CD4-positive, alpha-beta T cell treated with Interleukin-6 at 100 ng/mL for 8 hours (primary cell): ENCODE measurements at regions not wholly inside any gene's neighbourhood (a gene's known extent, or its start where the extent isn't known, plus 50 kb on each side); places are given as distances from the start of the nearest gene placed in this dataset.
A peak's percentile ranks its signal among the peaks of the same experiment; 100 is the strongest.

ENCODE experiments used
- DNase-seq: peaks from one replicate; pipeline ENCODE4 v3.0.0-alpha.2; 2020; ENCODE audit warnings: mixed read lengths, low spot score

DNA sequence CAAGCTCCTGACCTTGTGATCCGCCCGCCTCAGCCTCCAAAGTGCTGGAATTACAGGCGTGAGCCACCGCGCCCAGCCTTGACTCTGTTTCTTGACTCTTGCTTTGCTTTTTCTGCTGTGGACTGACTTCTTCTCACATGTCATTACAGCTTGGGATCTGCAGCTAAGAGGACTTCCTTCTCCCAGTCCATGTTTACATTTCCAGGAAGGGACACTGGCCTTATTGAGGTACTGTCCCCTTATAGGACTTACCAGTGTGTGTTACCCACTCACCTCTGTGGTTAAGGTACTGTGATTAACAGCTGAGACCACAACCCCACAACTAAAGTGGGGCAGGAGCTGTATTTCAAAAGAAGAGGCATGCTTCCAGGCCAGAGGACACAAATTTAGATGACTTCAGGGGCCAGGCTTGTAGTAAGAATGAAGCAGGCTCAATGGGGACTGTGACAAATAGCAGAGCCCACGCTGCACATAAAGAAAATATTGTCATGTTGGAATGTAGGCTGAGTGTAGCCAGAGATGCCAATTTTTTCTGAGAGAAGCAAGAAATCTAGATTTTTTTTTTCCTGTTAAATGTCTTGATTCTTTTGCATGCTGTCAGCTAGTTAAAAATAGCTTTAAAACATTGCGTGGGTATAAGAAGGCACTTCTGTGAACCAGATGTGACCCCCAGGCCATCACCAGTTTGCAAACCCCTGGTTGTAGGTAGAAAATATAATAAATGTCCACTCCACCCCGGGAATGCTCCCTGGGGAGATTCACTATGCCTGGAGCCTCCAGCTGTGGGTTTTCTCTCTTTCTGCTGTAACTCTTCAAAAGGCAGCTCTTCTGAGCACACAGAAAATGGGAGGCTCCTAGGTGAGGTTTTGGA lies 75.0 kb downstream of the PTPDC1 start:
- DNase-seq: no peak

DNA sequence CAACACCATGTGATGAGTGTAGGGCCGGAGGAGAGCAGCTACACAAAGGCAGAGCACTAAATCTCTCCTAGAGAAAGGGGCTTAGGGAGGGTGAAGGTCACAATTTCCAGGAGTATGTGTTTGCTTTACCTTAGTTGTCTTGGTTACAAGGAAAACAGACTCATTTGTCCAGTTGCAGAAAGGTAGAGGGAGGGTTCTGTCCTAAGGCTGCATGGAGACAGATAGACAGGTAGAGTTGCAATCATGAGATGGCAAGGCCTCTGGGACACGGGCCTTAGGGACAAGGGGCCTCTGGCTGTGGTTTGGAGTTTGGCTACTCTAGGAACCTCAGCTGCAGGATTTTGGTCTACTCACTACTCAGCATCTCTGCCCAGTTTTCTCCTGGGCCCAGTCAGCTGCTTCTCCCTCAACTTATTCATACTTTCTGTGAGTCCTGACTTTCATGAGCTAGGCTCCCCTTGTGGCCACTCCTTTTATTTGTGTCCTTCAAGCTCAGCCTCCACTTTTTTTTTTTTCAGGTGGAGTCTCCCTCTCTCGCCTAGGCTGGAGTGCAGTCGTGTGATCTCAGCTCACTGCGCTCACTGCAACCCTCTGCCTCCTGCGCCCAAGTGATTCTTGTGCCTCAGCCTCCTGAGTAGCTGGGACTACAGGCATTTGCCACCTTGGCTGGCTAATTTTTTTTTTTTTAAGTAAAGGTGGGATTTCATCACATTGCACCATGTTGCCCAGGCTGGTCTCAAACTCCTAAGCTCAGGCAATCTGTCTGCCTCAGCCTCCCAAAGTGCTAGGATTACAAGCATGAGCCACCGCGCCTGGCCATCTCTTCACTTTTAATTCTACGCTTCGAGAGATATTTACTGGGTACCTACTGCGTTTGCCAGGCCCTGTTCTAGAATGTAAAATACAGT lies 76.6 kb downstream of the PTPDC1 start:
- no peak for DNase-seq

DNA sequence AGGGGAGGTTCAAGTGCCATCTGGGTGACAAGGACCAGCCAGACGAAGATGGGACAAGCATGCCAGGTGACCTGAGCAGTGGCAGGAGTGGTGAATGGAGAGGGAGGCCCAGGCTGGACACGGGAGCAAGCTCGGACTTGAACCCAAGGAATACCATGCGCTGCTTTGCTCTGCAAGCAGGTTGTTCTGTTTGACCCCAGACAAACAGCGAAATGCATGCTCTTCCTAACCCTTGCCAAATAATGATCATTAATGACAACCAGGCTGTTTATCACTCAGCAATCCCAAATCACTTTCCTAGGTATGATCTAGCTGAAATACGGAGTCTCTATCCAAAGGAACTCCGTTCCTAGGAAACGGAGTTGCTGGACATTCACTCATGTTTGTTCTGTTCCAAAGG lies 77.4 kb downstream of the PTPDC1 start:
- DNase-seq: no peak

DNA sequence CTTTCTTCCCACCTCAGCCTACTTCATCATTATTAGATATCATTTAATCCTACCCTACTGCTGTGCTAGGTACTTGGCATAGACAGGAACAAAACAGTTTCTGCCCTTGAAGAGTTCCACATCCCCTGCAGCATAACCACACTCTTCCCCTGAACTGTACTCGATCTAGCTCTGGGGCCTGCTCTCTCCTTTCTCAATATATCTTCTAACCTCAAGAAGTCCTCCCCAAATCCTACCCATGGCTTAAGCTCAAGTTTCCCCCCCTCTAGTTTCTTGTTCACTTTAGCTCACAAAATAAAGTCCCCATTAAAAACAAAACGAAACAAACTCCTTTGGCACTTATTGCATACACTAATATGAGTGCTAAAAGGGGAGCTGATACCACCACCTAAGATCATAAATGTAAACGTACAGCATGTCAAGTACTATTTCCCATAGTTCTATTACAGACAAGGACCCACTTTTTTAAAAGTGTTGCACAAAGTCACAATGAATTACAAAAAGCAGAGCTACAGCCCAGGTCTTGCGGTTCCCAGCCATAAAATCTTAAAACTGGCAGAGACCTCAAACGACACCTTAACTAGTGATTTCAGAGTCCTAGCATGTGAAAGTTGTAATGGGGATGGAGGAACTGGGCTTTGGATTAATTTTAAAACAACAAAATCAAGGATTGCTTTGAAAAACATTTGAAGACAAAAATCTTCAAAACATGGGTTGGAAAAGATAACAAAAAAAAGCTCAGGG lies 80.7 kb downstream of the PTPDC1 start:
- DNase-seq: no peak

DNA sequence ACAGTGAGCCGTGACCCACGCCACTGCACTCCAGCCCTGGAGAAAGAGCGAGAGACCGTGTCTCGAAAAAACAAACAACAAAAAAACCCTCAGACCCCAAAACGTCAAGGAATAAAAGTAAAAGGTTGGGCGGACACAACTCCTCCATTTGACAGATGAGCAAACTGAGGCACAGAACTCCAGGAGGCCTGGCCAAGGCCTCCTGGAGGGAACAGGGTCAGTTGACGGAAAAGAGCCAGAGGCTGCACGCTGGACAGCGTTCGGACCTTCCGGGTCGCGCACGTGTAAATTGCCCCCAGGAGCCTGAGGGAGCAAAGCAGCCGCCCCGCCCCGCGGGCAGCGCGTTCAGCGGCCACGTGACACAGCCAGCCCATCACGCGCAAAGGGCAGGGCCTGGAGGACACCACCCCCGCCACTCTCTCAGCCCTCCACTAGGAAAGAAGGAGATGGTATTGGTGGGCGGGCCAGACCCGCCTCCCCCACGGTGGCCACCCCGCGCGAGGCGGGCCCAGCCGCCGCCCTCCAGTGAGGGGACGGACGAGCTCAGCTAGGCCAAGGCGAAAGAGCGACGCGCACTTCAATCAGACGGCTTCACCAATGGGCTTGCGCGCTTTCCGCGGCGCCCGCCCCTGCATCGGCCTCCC lies 81.5 kb downstream of the PTPDC1 start:
- peak; percentile 98 for DNase-seq

DNA sequence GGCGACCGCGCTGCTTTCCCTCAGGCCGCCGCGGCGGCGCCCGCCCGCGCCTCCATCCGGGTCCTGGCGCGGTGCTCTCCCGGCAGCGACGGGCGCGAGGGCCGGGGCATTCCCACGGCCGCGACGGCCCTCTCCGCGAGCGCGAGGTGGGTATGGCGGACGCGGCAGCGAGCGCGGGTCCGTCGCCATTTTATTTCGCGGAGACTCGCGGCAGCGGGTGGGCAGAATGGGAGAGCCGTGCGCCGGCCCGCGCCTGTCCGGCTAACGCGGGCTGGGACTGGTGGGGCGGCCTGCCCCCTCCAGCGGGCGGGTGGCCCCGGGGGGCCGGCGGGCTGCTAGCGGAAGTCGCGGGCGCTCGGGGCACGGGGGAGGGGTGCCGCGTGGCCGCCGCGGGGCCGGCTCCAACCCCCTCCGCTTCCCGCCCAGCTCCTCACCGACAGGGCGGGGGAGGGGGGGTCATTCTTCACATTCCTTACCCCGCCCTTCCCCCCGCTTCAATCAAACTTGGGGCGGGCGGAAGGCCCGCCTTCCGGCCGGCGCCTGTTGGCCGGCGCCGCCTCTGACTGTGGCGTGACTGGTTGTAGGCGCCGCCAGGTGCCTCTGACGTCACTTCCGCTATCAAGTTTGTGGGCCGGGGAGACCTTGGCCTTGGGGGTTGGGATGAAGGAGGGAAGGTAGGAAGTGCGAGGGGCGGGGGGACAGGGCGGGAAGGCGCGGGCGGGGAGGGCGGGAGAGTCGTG lies 82.1 kb downstream of the PTPDC1 start:
- DNase-seq: peak; percentile 96

DNA sequence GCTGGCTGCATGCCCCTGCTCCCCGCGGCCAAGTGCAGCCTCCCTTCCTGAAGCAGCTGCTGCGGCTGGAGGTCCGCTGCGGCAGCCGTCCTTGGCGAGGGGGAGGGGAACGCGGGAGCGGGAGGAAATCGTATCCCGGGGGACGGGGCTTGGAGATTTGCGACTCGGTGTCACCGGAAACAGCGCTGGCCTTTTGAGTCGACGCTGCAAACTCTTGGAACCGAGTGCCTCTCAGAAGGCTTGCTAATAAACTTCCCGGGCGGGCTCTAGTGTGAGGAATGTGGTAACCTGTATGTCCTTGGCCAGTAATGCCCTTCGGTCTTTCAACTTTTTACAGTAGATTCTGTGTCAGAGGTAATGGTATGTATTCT lies 82.7 kb downstream of the PTPDC1 start:
- DNase-seq: no peak

DNA sequence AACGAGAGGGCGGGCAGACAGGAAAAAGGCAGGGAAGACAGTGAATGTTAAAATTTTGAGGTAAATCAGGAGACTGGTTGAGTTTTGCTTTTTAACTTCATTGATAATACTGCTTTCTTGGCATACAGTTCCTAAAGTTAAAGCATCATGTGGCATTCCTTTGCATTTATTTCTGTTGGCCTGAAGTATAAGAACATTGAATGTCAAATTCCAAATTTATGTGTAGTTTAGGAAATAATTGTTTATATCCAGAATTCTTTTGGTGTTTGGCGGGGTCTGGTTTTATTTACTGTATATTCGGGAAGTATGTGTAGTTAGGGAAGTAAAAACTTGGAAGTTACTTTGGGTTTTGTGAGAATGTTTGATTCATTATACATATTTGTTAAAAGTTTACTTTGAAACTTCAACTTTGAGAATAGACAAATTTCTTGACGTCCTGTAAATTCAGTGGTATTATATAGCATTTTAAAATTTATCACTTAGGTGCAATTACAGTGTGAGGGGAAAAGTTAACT lies 83.2 kb downstream of the PTPDC1 start:
- no peak for DNase-seq

DNA sequence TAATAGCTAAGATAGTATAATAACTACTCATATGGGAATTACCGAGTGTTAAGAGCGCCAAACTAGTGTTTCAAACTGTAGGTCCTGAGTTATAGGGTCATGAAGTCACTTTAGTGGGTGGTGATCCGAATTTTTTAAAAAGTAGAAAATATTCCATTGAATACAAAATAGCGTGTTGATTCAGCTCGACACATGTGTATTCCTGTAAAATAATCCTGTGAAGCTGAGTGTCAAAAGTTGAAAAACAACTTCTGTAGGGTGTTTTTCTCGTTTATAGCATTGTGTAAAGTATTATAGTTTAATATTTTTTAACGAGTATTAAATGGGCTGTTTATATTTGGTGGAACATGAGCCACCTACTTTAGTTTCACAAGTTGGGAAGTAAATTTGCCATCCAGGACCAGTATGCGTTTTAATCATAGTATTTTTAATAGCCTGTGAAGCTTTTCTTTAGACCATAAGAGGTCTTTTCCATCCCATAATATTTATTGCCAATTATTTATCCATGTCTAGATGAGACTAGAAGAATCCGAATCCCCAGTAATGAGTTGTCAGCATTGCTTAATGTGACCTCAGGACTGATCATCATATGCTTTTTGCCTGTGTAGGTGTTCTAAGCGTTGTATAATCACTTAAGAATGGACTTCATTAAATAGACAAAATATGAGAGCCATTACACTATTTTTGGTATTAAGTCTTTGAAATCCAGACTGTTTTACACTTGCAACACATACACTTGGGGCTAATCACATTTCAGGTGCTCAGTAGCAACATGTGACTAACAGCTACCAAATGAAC lies 84.1 kb downstream of the PTPDC1 start:
- no peak for DNase-seq

DNA sequence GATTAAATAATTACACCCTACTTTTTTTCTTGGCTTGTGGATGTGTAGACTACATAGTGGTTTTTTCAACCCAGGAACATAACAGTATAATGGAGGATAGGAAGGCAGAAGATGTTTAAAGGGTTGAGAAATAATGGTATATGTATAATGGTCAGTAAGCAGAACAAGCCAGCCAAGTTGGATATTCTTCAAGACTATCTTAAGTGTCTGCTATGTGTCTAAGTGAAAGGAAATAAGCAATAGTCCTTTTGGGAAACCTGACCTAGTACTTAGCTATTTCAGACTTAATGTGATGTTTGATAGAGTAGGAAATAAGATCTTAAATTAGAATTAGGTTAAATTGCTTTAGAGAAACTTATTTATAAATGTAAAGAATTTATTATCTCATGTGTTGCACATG lies 85.7 kb downstream of the PTPDC1 start:
- DNase-seq: no peak

DNA sequence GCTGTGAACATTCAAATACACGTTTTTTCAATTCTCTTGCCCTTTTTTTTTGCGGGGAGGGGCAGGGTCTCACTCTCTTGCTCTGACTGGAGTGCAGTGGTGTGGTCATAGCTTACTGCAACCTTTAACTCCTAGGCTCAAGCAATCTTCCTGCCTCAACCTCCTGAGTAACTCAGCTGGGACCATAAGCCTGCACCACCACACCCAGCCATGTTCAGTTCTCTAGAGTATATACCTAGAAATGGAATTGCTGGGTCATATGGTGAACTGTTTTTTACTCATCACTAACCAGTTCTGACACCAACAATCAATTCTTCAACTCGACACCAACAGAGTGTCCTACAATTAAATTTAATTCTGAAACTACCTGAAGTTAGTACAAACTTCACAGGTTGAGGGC lies 85.5 kb upstream of the ZNF169 start:
- no peak for DNase-seq

DNA sequence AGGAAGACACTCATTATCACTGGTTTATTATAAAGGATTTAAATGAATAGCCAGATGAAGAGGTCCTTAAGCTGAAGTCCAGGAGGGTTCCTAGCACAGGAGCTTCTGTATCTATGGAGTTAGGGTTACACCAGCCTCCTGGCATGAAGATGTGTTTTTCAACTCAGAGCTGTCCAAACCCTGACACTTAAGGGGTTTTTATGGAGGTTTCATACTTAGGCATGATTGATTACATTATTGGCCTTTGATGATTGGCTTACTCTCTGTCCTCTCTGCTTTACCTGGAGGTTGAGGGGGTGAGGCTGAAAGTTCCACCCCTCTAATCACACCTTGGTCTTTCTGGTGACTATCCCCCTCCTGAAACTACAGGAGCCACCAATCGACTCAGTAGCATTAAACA lies 84.9 kb upstream of the ZNF169 start:
- DNase-seq: no peak

DNA sequence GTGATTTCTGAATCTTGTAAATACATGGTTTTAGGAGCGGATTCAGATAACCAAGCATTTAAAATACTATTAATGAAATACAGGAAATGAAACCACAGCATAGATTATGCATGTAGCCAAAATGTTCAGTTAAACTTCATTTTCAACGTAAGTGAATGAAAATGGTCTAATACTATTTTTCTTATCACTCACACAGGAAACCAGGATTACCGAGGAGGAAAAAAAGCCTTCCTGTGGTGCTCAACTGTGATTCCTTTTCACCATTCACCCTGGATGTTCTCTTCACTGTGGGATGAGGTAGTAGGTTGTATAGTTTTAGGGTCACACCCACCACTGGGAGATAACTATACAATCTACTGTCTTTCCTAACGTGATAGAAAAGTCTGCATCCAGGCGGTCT lies 83.4 kb upstream of the ZNF169 start:
- no peak for DNase-seq

DNA sequence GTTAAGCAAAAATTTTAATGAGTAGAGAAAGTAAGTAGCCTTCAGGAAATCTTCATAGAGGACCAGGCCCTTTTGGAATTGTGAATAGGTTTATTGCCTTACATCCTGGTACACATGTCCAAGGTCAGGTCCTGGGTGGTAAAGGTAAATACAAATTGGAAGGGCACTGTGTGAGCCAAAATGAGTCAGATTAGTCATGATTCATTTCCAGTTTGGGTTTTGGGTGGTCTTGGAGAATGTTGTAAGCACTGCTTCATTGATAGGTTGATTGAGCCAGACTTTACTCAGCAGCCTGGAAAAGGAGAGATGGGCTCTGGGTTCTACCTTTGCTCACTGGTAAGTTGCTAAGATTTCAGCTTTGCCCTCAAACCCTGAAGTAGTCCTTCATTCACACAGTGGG lies 82.5 kb upstream of the ZNF169 start:
- no peak for DNase-seq

DNA sequence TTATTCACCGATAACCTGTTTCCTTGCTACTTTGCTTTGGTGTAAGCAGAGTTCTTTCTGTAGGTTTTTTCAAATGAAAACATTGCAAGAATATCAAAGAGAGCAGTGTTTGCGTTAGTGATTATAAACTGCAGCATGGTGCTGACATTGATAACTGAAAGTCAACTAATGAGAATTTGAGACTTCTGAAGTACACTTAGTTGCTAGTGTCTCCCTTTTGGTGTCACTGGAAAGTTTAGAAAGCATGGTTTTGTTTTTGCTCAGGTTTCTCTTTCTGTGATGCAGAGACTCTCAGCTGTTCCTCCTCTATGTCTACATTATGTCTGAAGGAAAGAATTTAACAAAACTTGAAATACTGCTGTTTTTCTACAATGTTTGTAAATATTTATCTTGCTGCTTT lies 80.2 kb upstream of the ZNF169 start:
- DNase-seq: no peak

DNA sequence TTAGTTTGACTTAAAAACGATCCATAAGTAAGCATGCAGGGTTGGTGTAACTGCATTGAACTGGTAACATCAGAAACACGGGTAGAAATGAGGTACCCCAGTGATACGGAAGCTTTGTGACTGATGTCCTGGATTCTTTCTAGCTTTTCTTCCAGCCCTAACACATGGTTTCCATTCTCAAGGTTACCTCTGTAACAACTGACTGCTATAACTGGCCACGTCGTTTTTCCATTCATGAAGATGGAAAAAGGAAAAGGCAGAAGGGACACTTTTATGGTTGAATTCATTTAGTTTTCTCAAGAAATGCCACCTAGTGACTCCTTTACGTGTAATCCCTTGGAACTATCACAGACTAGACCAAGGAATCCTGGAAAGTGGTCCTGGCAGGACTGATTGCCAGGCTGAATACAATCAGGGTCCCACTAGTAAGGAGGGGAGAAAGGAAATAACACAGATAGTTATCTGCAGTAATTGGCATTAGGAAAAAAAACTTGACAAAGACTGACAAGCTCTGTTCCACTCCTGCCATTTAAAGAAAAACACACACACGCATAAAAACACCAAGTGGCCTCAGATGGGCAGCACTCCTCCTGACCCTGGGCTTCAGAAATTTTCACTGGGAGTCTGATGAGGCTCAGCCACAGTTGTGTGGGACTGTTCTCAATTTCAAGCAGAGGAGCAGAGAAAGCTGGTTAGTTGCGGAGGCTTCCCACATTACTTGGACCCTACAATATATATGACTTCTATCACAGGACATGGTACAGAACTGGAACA lies 77.5 kb upstream of the ZNF169 start:
- DNase-seq: no peak

DNA sequence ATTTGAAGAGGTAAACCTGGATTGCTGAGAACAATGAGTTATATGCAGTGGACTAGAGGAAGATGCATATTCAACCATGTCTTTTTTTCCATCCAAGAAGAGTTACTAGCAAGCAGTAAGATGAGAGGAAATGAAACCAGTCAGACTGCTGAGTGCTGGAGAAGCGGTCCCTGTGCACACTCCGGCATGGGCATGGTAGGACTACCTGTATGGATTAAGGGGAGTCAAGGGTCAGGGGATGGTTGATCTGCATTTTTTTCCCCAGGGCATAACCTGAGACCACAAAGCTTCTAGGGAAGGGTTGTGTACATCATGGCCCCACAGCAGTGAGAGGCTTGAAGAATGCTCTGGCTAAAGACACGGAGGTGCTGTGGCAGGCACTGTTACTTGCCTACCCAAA lies 76.6 kb upstream of the ZNF169 start:
- DNase-seq: no peak

DNA sequence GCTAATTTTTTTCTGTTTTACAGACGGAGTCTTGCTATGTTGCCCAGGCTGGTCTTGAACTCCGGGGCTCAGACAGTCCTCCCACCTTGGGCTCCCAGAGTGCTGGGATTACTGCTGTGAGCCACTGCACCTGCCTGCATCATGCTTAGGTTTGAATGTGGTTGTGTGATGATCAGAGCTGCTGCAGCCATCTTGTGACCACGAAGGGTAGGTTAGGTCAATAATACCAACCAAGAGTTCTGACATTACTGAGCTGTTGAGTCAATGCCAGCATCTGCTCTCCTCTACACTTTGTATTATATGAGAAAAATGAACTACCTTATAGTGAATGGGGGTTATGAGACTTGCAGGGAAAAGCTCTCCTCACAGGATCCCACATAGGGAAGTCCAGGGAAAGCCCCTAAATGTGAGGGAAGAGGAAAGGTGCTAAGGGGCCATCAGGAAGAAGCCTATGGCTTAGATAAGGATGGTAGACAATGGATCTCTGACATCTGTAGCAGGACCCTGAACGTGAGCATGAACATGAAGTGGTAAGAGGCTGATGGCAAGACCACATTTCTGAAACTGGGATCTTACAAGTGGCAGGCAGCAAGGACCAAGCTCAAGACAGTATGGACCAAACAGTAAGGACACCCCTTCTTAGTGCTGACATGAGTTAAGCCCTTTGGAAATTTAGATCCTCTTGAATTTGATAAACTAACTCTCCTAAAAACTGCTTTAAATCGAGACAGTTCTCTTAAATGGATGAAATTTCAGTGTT lies 75.7 kb upstream of the ZNF169 start:
- DNase-seq: no peak

DNA sequence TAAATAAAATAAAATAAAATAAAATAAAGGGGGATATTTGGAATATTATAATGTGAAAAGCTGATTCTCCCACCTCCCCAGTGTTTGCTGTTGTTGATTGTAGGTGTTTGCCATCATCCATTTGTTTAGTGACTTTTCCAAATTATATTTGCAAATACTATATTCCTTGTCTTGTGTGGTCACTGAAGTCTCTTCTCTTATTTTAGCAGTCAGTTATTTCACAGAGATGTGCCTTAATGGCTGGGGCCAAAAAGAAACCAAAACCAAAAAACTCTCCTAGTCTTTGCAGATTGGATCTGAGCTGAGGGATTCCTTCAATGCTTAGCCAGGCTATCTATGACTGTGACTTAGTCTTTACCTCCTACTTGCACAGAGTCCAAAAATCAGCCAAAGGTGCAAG lies 70.9 kb upstream of the ZNF169 start:
- DNase-seq: no peak
